ENCODE measurements at regions not wholly inside any gene's neighbourhood (a gene's known extent, or its start where the extent isn't known, plus 50 kb on each side); places are given as distances from the start of the nearest gene placed in this dataset.

DNA sequence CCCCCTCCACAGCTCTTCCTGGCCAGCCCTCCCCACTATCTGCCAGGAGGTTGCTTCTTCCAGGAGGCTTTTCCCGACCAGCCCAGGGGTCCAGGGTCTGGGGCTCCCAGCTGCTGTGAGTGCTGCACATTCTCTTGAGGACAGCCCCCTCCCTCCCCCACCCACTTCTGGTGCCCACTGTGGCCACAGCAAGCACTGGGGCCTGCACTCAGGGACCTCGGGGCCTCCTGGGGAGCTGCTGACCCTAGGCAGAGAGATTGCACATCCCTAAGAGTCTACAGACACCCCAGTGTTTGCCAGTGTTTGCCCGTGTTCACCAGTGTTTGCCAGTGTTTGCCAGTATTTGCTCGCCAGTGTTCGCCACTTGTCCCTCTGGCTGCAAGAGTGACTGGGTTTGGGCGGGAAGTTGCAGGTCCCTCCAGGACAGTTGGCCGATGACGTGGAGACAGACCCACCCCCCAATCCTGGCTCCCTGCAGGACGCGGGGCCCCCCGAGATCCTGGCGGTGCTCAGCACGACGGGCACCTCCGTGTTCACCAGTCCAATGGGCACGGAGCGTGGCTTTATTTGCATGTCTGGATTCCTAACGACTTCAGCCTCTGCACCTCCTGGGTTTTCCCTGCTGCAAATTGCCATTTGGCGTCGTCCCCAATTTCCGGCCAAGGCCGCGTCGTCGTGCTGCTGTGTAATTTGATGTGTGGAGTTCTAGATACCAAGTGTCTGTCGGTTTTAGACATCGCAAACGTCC, 87.5 kb upstream of the NKX1-1 start:
- H3K9me3 ChIP-seq (ENCODE audit: low read length), result no peaks in the 10 kb centered on the region
- H3K4me3 Mint-ChIP-seq, result no peak overlapping the region
- H3K27ac Mint-ChIP-seq, result no peak overlapping the region
- H3K27me3 Mint-ChIP-seq, result peaks cover 7 to 20% of the 10 kb centered on the region in 2 donors
- H3K4me1 Mint-ChIP-seq, result no peaks in the 10 kb centered on the region
- H3K27ac ChIP-seq (ENCODE audit: low read depth, low read length), result no peak overlapping the region
- ChIA-PET CTCF (no interaction called here), POLR2A (no interaction called here)
- H3K27me3 ChIP-seq (ENCODE audit: insufficient read depth, low read length, poor library complexity, severe bottlenecking), result peaks cover 6% of the 10 kb centered on the region
- H3K4me1 ChIP-seq (ENCODE audit: insufficient read depth, low read length), result no peaks in the 10 kb centered on the region
- no peaks in the 10 kb centered on the region for H3K36me3 ChIP-seq (ENCODE audit: insufficient read depth, low read length)
- no peaks in the 10 kb centered on the region for H3K36me3 Mint-ChIP-seq
- H3K4me3 ChIP-seq (ENCODE audit: low read length), result no peak overlapping the region
- peak in 1 of 5 donors; percentile 35 for DNase-seq
- no peaks in the 10 kb centered on the region for H3K9me3 Mint-ChIP-seq

DNA sequence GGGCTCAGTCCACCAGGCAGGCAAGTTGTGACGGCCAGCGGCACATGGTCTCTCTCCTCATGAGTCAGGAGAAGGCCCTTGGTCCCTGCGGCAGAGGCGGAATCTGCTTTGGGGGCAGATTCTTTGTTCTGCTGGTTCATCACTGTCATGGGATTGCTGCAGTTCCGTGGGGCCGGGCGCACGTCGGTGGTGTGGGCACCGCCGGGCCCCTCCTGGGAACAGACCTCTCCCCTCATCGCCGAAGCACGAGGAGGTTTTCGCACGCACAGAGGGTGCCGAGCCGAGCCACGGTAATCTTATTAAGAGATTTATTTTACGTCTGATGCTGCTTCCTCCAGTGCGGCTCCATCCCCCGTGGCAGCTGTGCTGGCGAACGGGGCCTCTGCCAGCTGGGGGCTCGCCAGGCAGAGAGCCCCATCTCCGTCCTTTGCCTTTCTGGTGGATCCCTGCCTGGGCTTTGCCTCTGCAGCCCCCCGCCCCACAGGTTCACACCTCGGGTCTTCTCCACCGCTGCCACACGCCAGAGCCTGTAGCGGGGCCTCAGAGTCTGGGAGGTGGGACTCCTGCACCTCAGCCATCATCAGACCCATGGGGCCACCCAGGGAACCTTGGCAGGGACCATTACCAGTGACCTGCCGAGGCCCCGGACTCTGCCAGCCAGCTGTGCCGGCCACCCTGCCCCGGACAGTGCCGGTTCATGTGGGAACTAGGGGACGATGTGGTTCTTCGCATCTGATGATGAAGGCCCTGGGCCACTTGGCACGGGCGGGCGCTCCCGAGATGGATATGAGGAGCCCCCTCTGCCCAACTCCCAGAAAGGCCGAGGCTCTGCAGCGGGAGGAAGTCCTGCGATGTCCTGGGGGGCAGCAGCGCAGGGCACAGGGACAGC, 86.7 kb upstream of the NKX1-1 start:
- ChIA-PET POLR2A (no interaction called here), CTCF (no interaction called here)
- no peaks in the 10 kb centered on the region for H3K4me1 ChIP-seq (ENCODE audit: insufficient read depth, low read length)
- no peak overlapping the region for H3K27ac ChIP-seq (ENCODE audit: low read depth, low read length)
- Mint-ChIP-seq H3K27ac (no peak overlapping the region), H3K36me3 (no peaks in the 10 kb centered on the region), H3K4me3 (no peak overlapping the region), H3K4me1 (no peaks in the 10 kb centered on the region), H3K9me3 (no peaks in the 10 kb centered on the region), H3K27me3 (peaks cover 7 to 20% of the 10 kb centered on the region in 2 donors)
- no peaks in the 10 kb centered on the region for H3K9me3 ChIP-seq (ENCODE audit: low read length)
- peak in 1 of 5 donors; percentile 36 for DNase-seq
- no peak overlapping the region for H3K4me3 ChIP-seq (ENCODE audit: low read length)
- H3K36me3 ChIP-seq (ENCODE audit: insufficient read depth, low read length), result no peaks in the 10 kb centered on the region
- peaks cover 6% of the 10 kb centered on the region for H3K27me3 ChIP-seq (ENCODE audit: insufficient read depth, low read length, poor library complexity, severe bottlenecking)

DNA sequence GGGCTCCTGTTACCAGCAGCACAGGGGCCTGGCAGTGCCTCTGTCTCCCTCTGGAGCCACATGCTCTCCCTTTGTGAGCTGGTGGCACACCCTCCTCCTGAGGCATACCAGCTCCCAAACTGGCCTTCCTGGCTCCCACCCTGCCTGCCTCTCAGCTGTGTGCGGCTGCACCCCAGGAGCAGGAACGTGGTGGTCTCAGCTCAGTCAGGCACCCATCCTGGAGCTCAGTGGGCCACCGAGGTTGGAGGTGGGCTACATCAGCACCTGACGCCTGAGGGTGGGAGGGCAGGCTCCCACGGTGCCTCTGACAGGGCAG, 85.9 kb upstream of the NKX1-1 start:
- no peaks in the 10 kb centered on the region for H3K36me3 ChIP-seq (ENCODE audit: insufficient read depth, low read length)
- DNase-seq, result peak in 1 of 5 donors; percentile 10
- H3K27me3 ChIP-seq (ENCODE audit: insufficient read depth, low read length, poor library complexity, severe bottlenecking), result peaks cover 6% of the 10 kb centered on the region
- ChIA-PET POLR2A (no interaction called here), CTCF (no interaction called here)
- H3K9me3 Mint-ChIP-seq, result peaks cover 0 to 2% (median 2%) of the 10 kb centered on the region in 5 donors
- H3K27ac ChIP-seq (ENCODE audit: low read depth, low read length), result no peak overlapping the region
- peaks cover 10 to 20% of the 10 kb centered on the region in 2 donors for H3K27me3 Mint-ChIP-seq
- no peak overlapping the region for H3K4me3 ChIP-seq (ENCODE audit: low read length)
- no peaks in the 10 kb centered on the region for H3K9me3 ChIP-seq (ENCODE audit: low read length)
- no peaks in the 10 kb centered on the region for H3K4me1 ChIP-seq (ENCODE audit: insufficient read depth, low read length)
- no peaks in the 10 kb centered on the region for H3K4me1 Mint-ChIP-seq
- H3K27ac Mint-ChIP-seq, result no peak overlapping the region
- no peak overlapping the region for H3K4me3 Mint-ChIP-seq
- no peaks in the 10 kb centered on the region for H3K36me3 Mint-ChIP-seq

DNA sequence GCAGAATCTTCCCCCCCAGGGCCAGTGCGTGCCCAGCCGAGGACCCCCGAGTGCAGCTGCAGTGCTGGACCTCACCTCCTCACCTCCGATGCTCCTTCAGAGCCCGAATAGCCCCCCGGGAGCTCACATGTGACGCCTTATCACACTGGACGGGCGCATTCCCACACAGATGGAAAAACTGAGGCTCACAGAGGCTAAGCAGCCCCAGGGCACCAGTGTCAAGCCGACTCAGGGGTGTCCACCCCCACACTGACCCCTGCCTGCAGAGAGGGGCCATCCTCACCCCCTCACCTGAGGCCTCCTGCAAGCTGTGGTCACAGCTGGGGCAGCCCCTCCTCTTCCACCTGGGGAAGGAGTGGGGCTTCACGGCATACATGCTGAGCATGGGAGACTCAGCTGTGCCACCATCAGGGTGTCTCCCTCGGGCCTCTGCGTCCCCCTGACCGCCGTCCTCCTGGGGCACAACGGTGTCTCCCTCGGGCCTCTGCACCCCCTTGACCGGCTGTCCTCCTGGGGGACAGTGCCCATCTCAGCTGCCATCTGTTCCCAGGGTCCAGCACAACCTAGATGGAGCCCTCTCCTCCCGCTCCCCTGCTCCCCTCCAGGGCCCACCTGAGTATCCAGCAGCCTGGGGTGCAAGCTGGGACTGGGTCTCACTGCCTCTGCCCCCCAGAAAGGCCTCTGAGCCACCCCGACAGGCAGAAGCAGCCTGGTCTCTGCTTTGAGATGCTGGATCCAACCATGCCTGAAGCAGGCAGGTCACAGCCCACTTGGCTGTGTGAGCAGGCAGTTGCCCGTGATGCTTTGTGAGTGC, 85.3 kb upstream of the NKX1-1 start:
- H3K36me3 ChIP-seq (ENCODE audit: insufficient read depth, low read length), result no peaks in the 10 kb centered on the region
- peaks cover 6% of the 10 kb centered on the region for H3K27me3 ChIP-seq (ENCODE audit: insufficient read depth, low read length, poor library complexity, severe bottlenecking)
- H3K4me1 ChIP-seq (ENCODE audit: insufficient read depth, low read length), result no peaks in the 10 kb centered on the region
- POLR2A ChIA-PET, result no interaction called here
- H3K4me1 Mint-ChIP-seq, result no peaks in the 10 kb centered on the region
- peaks cover 10 to 21% of the 10 kb centered on the region in 2 donors for H3K27me3 Mint-ChIP-seq
- DNase-seq, result peak in 1 of 5 donors; percentile 40
- peaks cover 2 to 7% (median 5%) of the 10 kb centered on the region in 5 donors for H3K9me3 Mint-ChIP-seq
- H3K27ac ChIP-seq (ENCODE audit: low read depth, low read length), result no peak overlapping the region
- no peaks in the 10 kb centered on the region for H3K9me3 ChIP-seq (ENCODE audit: low read length)
- CTCF ChIA-PET, result no interaction called here
- H3K36me3 Mint-ChIP-seq, result no peaks in the 10 kb centered on the region
- no peak overlapping the region for H3K27ac Mint-ChIP-seq
- no peak overlapping the region for H3K4me3 ChIP-seq (ENCODE audit: low read length)
- H3K4me3 Mint-ChIP-seq, result no peak overlapping the region

DNA sequence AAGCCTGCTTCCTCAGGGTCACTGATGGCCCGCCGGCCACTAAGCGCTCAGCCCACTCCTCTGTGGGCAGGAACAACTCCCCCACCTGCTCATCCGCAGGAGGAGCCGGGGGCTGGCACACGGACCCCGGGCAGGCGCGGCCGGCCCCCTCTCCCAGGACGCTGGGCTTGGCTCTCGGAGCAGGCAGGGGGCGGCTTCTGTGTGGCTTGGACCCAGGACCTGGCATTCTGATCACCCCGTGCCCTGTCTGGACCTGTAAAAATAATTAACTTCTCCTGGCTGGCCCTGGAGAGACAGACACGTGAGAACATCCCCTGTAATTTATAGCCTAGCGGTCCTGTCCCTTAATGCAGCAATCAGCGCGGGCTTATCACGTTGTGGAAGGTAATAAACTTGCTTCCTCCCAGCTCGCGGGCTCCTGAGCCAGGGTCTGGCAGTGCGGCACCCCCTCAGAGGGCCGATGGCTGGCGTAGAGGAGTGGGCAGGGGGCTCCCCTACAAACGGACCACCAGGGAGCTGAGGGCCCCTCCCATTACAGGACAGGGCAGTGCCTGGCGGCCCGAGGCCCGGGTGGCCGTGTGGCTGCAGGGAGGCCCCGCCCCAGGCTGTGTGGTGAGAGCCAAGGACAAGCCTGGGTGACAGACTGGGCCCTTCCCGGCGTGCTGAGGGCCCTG, 84.5 kb upstream of the NKX1-1 start:
- peaks cover 12 to 23% of the 10 kb centered on the region in 2 donors for H3K27me3 Mint-ChIP-seq
- Histone ChIP-seq H3K27me3 (ENCODE audit: insufficient read depth, low read length, poor library complexity, severe bottlenecking) (peaks cover 6% of the 10 kb centered on the region), H3K4me3 (ENCODE audit: low read length) (no peak overlapping the region), H3K4me1 (ENCODE audit: insufficient read depth, low read length) (no peaks in the 10 kb centered on the region), H3K27ac (ENCODE audit: low read depth, low read length) (no peak overlapping the region), H3K9me3 (ENCODE audit: low read length) (no peaks in the 10 kb centered on the region), H3K36me3 (ENCODE audit: insufficient read depth, low read length) (no peaks in the 10 kb centered on the region)
- ChIA-PET CTCF (no interaction called here), POLR2A (no interaction called here)
- H3K4me3 Mint-ChIP-seq, result no peak overlapping the region
- no peaks in the 10 kb centered on the region for H3K4me1 Mint-ChIP-seq
- no peak overlapping the region for H3K27ac Mint-ChIP-seq
- DNase-seq, result peak in 1 of 5 donors; percentile 37
- H3K9me3 Mint-ChIP-seq, result peaks cover 7 to 14% (median 11%) of the 10 kb centered on the region in 5 donors
- H3K36me3 Mint-ChIP-seq, result peaks cover 0 to 2% (median 0%) of the 10 kb centered on the region in 3 donors

DNA sequence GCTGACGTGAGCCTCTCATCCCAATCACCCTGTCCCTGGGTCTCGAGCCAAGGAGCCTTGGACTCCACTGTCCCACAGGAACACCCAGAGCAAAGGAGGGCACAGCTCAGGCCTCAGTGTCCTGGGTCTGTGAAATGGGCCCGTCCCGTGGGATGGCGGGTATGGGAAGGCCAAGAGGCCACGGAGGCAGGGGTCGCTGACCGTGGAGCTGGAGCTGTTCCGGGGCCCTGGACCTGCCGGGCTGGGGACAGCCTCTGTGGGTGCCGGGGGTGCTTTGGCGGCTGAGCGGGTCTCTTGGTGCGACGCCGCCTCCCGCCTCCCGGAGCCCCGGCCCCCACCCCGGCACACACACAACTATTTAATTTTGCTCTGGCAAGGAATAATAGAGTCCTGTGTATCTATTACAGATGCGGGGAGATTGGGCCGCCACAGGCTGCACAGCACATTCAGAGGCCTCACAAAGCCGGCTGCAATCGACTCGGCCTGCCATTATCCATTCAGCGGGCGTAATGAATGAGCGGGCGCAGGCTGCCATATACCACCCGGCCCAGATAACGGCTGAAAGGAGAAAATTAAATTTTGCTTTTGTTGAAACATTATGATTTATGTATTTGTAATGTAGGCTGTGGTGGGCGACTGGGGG, 83.9 kb upstream of the NKX1-1 start:
- Mint-ChIP-seq H3K36me3 (peaks cover 0 to 3% (median 0%) of the 10 kb centered on the region in 3 donors), H3K9me3 (peaks cover 13 to 21% (median 18%) of the 10 kb centered on the region in 5 donors), H3K27ac (no peak overlapping the region), H3K4me3 (no peak overlapping the region), H3K27me3 (peaks cover 12 to 21% of the 10 kb centered on the region in 2 donors), H3K4me1 (no peaks in the 10 kb centered on the region)
- DNase-seq, result peak in 1 of 5 donors; percentile 33
- no peak overlapping the region for H3K27ac ChIP-seq (ENCODE audit: low read depth, low read length)
- H3K9me3 ChIP-seq (ENCODE audit: low read length), result peaks cover 3% of the 10 kb centered on the region
- no peak overlapping the region for H3K4me3 ChIP-seq (ENCODE audit: low read length)
- H3K27me3 ChIP-seq (ENCODE audit: insufficient read depth, low read length, poor library complexity, severe bottlenecking), result peaks cover 6% of the 10 kb centered on the region
- no peaks in the 10 kb centered on the region for H3K4me1 ChIP-seq (ENCODE audit: insufficient read depth, low read length)
- CTCF ChIA-PET, result no interaction called here
- POLR2A ChIA-PET, result no interaction called here
- no peaks in the 10 kb centered on the region for H3K36me3 ChIP-seq (ENCODE audit: insufficient read depth, low read length)

DNA sequence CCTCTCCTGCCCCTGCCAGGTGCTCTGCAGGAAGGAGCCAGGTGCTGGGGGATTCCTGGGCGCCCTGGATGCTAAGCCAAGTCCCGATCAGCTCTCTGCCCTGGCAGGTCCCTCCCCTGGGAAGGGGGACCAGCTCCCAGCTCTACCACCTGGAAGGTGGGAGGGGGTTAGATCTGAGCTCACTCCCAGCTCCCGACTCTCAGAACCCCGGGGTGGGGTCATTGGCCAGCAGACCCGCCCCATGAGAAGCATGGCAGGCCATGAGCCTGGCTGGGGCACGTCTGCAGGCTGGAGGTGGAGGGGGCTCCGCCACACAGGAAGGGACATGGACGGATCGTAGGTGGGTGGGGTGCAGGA, 83.4 kb upstream of the NKX1-1 start:
- Mint-ChIP-seq H3K27me3 (peaks cover 16 to 22% of the 10 kb centered on the region in 2 donors), H3K4me3 (no peak overlapping the region), H3K27ac (no peak overlapping the region), H3K4me1 (no peaks in the 10 kb centered on the region), H3K36me3 (peaks cover 0 to 3% (median 0%) of the 10 kb centered on the region in 3 donors), H3K9me3 (peaks cover 15 to 24% (median 21%) of the 10 kb centered on the region in 5 donors)
- DNase-seq, result no peak
- no peaks in the 10 kb centered on the region for H3K4me1 ChIP-seq (ENCODE audit: insufficient read depth, low read length)
- H3K27me3 ChIP-seq (ENCODE audit: insufficient read depth, low read length, poor library complexity, severe bottlenecking), result peaks cover 6% of the 10 kb centered on the region
- H3K27ac ChIP-seq (ENCODE audit: low read depth, low read length), result no peak overlapping the region
- H3K9me3 ChIP-seq (ENCODE audit: low read length), result peaks cover 3% of the 10 kb centered on the region
- POLR2A ChIA-PET, result no interaction called here
- H3K4me3 ChIP-seq (ENCODE audit: low read length), result no peak overlapping the region
- CTCF ChIA-PET, result no interaction called here
- H3K36me3 ChIP-seq (ENCODE audit: insufficient read depth, low read length), result no peaks in the 10 kb centered on the region

Data from CD8-positive, alpha-beta memory T cell (primary cell).